ENCODE measurements at regions not wholly inside any gene's neighbourhood (a gene's known extent, or its start where the extent isn't known, plus 50 kb on each side); places are given as distances from the start of the nearest gene placed in this dataset.
A peak's percentile ranks its signal among the peaks of the same experiment; 100 is the strongest.

DNA sequence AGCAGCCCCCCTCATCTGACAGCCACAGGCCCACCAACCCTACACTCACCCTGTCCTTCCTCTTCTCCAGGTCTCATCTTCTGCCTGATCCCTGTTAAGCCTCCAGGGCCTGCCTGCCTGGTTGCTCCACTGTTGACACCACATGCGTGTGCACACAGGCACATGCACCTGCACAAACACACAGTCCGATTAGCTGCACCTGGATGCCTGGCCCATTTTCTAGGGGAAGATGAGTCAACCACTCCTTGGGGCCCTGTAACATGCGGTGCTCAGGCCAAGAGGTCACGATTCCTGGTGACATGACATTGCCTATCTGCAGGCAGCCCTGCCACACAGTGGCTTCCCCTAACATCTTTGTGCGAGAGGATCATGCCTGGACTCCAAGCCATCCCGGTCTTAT, 498.4 kb downstream of the BCOR start:
- H3K27ac ChIP-seq (ENCODE audit: low read length), result no peak overlapping the region
- no peaks in the 10 kb centered on the region for H3K36me3 ChIP-seq (ENCODE audit: control insufficient read depth, insufficient read depth, low read length)
- DNase-seq, result no peak
- no CpG with 5 or more reads among the region's 6 CpGs for WGBS (ENCODE audit: insufficient coverage, low lambda C conversion rate)
- no peak overlapping the region for H3K4me3 ChIP-seq (ENCODE audit: low read length)
- H3K4me1 ChIP-seq (ENCODE audit: control insufficient read depth, insufficient read depth, low read length), result peaks cover 7% of the 10 kb centered on the region
- no peaks in the 10 kb centered on the region for H3K27me3 ChIP-seq (ENCODE audit: control insufficient read depth, insufficient read depth, low read length)
- H3K9me3 ChIP-seq (ENCODE audit: control insufficient read depth, low read depth, low read length), result no peaks in the 10 kb centered on the region

DNA sequence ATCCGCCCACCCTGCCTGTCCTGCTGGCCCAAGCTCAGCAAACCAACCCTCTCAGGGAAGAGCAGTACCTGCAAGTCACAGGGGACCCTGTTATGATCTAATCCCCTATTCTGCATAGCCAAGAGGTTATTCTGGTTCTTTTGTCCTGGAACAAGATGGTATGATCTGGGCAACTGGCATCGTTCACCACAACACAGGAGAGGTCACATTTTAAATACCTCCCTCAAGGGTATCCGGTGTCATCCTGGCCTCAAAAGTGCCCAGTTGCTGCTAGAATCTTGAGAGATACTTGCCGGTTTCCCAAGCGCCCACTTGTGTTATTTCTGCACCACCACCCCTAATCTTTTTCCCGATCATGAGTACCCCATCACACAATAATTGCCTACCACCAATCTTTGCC, 497.5 kb downstream of the BCOR start:
- no peaks in the 10 kb centered on the region for H3K9me3 ChIP-seq (ENCODE audit: control insufficient read depth, low read depth, low read length)
- H3K27me3 ChIP-seq (ENCODE audit: control insufficient read depth, insufficient read depth, low read length), result no peaks in the 10 kb centered on the region
- DNase-seq, result no peak
- peaks cover 7% of the 10 kb centered on the region for H3K4me1 ChIP-seq (ENCODE audit: control insufficient read depth, insufficient read depth, low read length)
- no peak overlapping the region for H3K4me3 ChIP-seq (ENCODE audit: low read length)
- no peaks in the 10 kb centered on the region for H3K36me3 ChIP-seq (ENCODE audit: control insufficient read depth, insufficient read depth, low read length)
- WGBS (ENCODE audit: insufficient coverage, low lambda C conversion rate), result no CpG with 5 or more reads among the region's 6 CpGs
- no peak overlapping the region for H3K27ac ChIP-seq (ENCODE audit: low read length)

DNA sequence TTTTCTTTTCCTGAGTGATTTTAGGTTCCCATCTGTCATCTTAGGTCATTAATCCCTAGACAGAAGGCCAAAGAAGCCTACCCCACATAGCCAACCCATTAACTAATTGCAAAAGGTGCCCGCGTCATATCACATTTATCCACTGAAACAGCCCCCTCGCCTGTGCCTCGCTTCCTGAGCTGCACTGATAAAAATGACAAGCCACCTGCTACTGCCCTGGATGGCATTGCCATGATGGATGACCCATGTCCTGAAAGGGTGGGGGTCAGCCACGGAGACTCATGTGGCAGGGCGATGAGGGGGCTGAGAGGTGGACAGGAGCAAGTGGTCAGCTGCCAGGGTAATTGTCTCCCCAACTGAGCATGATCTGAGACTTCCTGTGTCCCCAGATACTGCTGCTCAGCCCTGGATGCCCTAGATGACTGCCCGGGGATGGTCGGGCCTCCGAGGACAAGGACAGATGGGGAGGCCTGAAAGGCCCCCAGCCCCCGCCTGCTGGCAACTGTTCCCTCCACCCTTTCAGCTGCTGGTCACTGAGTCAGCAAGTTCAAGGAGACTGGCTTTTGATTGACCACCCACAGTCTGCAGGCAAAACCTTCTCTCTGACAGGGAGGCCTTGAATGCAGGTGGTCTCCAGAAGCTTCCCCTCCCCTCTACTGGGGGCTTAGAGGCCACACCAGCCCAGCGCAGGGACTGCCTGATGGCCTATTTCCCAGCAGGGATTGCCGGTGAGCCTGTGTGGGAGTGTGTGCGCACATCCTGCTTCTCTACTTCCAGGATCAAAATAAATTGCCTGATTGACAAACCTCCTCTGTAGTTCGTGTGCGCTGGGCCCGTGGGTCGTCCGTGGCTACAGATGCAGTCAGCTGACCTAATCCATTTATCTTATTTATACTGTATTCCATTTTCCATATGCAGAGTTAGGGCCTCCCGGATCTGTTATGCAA, 496.3 kb downstream of the BCOR start:
- no peak overlapping the region for H3K27ac ChIP-seq (ENCODE audit: low read length)
- H3K4me1 ChIP-seq (ENCODE audit: control insufficient read depth, insufficient read depth, low read length), result peaks cover 7% of the 10 kb centered on the region
- WGBS (ENCODE audit: insufficient coverage, low lambda C conversion rate), result no CpG with 5 or more reads among the region's 19 CpGs
- H3K36me3 ChIP-seq (ENCODE audit: control insufficient read depth, insufficient read depth, low read length), result no peaks in the 10 kb centered on the region
- no peak overlapping the region for H3K4me3 ChIP-seq (ENCODE audit: low read length)
- no peak for DNase-seq
- H3K27me3 ChIP-seq (ENCODE audit: control insufficient read depth, insufficient read depth, low read length), result no peaks in the 10 kb centered on the region
- no peaks in the 10 kb centered on the region for H3K9me3 ChIP-seq (ENCODE audit: control insufficient read depth, low read depth, low read length)

DNA sequence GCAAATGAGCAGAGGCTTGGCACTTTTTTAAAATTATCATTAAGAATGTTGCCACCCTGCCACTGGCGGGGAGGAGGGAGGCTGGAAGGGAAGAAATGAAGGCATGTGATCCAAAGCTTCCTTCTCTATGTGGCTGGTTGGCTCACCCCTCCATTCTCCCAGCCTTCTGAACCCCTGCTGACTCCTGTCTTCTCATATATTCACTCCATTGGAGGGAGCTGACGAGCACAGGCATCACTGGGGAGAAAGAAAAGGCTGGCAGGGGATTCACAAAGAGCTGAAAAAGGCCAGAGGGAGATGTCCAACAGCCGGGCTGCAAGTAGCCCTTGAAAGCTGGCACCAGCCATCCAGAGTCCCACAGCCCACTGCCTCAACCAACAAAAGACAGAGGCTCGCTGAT, 495.6 kb downstream of the BCOR start:
- H3K4me3 ChIP-seq (ENCODE audit: low read length), result no peak overlapping the region
- H3K4me1 ChIP-seq (ENCODE audit: control insufficient read depth, insufficient read depth, low read length), result peaks cover 7% of the 10 kb centered on the region
- no peaks in the 10 kb centered on the region for H3K36me3 ChIP-seq (ENCODE audit: control insufficient read depth, insufficient read depth, low read length)
- no peaks in the 10 kb centered on the region for H3K9me3 ChIP-seq (ENCODE audit: control insufficient read depth, low read depth, low read length)
- H3K27ac ChIP-seq (ENCODE audit: low read length), result no peak overlapping the region
- DNase-seq, result no peak
- no CpG with 5 or more reads among the region's 4 CpGs for WGBS (ENCODE audit: insufficient coverage, low lambda C conversion rate)
- no peaks in the 10 kb centered on the region for H3K27me3 ChIP-seq (ENCODE audit: control insufficient read depth, insufficient read depth, low read length)

DNA sequence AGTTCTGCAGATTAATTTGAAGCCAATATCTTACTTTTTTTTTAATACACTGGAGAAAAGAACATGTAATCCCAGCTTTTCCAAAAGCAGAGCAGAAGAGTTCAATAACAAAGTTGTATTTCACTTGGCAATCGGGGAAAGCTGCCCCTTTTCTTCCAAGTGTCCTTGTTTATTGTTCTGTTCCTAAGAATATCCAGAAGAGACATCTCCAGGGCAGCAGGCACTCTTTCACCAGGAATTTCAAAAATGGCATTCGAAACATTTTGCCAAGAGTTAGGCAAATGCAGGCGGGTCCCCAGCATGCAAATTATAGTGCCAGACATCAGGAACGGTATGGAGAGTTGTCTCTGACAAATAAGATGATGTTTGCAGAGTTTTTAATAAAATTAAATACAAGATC, 494.5 kb downstream of the BCOR start:
- WGBS (ENCODE audit: insufficient coverage, low lambda C conversion rate), result no CpG with 5 or more reads among the region's 4 CpGs
- no peak for DNase-seq
- Histone ChIP-seq H3K36me3 (ENCODE audit: control insufficient read depth, insufficient read depth, low read length) (no peaks in the 10 kb centered on the region), H3K9me3 (ENCODE audit: control insufficient read depth, low read depth, low read length) (no peaks in the 10 kb centered on the region), H3K27me3 (ENCODE audit: control insufficient read depth, insufficient read depth, low read length) (no peaks in the 10 kb centered on the region), H3K4me1 (ENCODE audit: control insufficient read depth, insufficient read depth, low read length) (peaks cover 1% of the 10 kb centered on the region), H3K4me3 (ENCODE audit: low read length) (no peak overlapping the region), H3K27ac (ENCODE audit: low read length) (no peak overlapping the region)

DNA sequence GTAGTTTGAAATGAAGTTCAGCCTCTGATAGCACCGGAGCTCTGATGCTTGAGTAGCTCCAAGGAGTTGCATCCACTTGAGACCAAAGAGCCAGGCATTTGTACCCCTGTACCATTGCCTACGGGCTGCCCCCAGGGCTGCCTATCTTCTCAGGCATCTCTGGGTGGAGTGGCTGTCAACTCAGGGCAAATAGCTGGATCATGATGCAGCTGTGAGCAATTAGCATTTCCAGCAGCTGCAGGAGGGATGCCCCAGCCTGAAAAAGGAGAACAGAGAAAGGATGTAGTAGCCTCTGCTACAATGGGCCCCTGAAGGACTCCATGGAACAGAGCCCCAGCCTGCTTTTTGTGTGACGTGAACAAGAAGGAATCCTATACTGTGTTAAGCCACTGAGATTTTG, 492.6 kb downstream of the BCOR start:
- H3K4me1 ChIP-seq (ENCODE audit: control insufficient read depth, insufficient read depth, low read length), result no peaks in the 10 kb centered on the region
- H3K4me3 ChIP-seq (ENCODE audit: low read length), result no peak overlapping the region
- WGBS (ENCODE audit: insufficient coverage, low lambda C conversion rate), result no CpG with 5 or more reads among the region's 3 CpGs
- DNase-seq, result no peak
- no peak overlapping the region for H3K27ac ChIP-seq (ENCODE audit: low read length)
- H3K27me3 ChIP-seq (ENCODE audit: control insufficient read depth, insufficient read depth, low read length), result no peaks in the 10 kb centered on the region
- H3K9me3 ChIP-seq (ENCODE audit: control insufficient read depth, low read depth, low read length), result no peaks in the 10 kb centered on the region
- no peaks in the 10 kb centered on the region for H3K36me3 ChIP-seq (ENCODE audit: control insufficient read depth, insufficient read depth, low read length)

DNA sequence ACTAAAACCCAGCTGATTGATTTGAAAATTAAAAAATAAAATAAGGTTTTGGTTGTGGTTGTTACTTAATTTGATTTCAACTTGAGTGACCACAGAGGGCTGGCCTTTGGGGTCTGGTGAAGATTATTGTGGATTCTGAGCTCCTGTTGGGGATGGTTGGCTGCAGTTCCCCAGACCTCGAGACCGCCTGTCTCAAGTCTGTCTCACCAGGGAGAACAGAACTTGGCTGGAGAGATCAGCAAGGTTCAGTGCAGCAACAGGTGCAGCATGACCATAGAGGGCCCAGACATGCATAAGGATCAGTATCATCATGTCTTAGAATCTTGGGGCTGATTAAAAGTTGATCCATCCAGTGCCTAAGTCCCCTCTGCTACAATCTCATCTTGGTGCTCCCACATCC, 491.9 kb downstream of the BCOR start:
- Histone ChIP-seq H3K27me3 (ENCODE audit: control insufficient read depth, insufficient read depth, low read length) (no peaks in the 10 kb centered on the region), H3K9me3 (ENCODE audit: control insufficient read depth, low read depth, low read length) (no peaks in the 10 kb centered on the region), H3K36me3 (ENCODE audit: control insufficient read depth, insufficient read depth, low read length) (no peaks in the 10 kb centered on the region), H3K4me3 (ENCODE audit: low read length) (no peak overlapping the region), H3K27ac (ENCODE audit: low read length) (no peak overlapping the region), H3K4me1 (ENCODE audit: control insufficient read depth, insufficient read depth, low read length) (no peaks in the 10 kb centered on the region)
- no peak for DNase-seq
- no CpG with 5 or more reads among the region's 2 CpGs for WGBS (ENCODE audit: insufficient coverage, low lambda C conversion rate)

DNA sequence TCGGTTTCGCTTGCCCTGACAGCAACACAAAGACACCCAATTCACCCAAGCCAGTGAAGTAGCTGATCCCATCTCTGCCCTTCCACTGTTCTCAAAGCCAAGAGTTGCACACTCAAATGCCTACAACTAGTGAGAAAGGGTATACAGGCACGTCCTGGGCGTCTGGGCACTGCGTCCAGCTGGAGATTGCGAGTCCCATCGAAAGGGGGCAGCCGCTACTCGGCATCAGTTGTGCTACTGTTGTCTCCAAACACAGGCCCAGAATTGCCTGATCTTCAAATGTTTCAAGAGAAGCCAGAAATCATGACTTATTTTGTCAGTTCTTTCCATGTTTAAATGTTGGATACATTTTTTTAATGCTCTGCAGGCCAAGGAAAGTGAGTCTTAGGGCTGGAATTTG, 487.8 kb downstream of the BCOR start:
- no peaks in the 10 kb centered on the region for H3K9me3 ChIP-seq (ENCODE audit: control insufficient read depth, low read depth, low read length)
- H3K36me3 ChIP-seq (ENCODE audit: control insufficient read depth, insufficient read depth, low read length), result no peaks in the 10 kb centered on the region
- no peaks in the 10 kb centered on the region for H3K27me3 ChIP-seq (ENCODE audit: control insufficient read depth, insufficient read depth, low read length)
- DNase-seq, result no peak
- H3K4me3 ChIP-seq (ENCODE audit: low read length), result no peak overlapping the region
- no peak overlapping the region for H3K27ac ChIP-seq (ENCODE audit: low read length)
- H3K4me1 ChIP-seq (ENCODE audit: control insufficient read depth, insufficient read depth, low read length), result peaks cover 10% of the 10 kb centered on the region
- no CpG with 5 or more reads among the region's 9 CpGs for WGBS (ENCODE audit: insufficient coverage, low lambda C conversion rate)

DNA sequence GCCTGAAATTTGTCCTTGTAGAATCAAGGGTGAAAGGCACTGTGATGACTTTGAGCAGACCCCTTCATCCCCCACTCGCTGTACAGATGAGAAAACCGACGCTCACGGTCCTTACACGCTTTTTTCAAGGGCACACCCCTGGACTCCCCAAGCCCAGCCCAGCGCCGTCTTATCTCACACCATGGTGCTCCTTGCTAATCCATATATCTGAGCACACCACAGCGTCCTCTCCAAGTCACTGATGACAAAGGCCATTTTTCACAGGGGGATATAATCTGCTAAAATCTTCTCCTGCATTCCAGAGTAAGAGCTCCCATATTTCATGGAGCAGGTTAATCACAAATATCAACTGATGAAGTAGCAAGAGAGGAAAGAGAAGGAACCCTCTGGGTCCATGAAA, 486.3 kb downstream of the BCOR start:
- WGBS (ENCODE audit: insufficient coverage, low lambda C conversion rate), result no CpG with 5 or more reads among the region's 8 CpGs
- H3K4me1 ChIP-seq (ENCODE audit: control insufficient read depth, insufficient read depth, low read length), result peaks cover 10% of the 10 kb centered on the region
- H3K27me3 ChIP-seq (ENCODE audit: control insufficient read depth, insufficient read depth, low read length), result no peaks in the 10 kb centered on the region
- no peaks in the 10 kb centered on the region for H3K9me3 ChIP-seq (ENCODE audit: control insufficient read depth, low read depth, low read length)
- no peak for DNase-seq
- no peaks in the 10 kb centered on the region for H3K36me3 ChIP-seq (ENCODE audit: control insufficient read depth, insufficient read depth, low read length)
- no peak overlapping the region for H3K27ac ChIP-seq (ENCODE audit: low read length)
- no peak overlapping the region for H3K4me3 ChIP-seq (ENCODE audit: low read length)

DNA sequence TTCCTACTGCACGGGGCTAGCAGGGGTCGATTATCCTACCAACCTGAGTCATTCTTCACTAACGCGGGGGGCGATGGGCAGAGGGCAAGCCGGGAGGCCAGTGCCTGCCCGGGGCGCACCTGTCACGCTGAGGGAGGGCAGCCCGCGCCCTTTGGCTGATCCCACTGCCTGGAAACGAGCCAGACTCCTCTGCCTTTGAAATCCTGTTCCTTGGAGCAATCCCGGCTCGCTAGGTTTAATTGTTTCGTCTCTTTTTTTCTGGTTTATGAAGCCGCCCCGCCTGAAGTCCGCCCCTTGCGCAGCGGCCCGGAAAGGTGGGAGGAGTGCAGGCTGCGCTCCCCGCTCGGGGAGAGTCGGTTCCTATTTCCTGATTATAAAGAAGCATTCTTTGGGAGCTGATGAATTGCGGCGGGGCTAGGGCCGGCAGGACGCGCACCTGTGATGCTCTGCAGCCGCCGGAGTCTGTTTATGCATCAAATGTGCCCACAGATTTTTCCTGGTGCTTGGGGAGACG, 484.2 kb downstream of the BCOR start:
- Histone ChIP-seq H3K9me3 (ENCODE audit: control insufficient read depth, low read depth, low read length) (no peaks in the 10 kb centered on the region), H3K27ac (ENCODE audit: low read length) (peak overlapping the region; percentile 65), H3K36me3 (ENCODE audit: control insufficient read depth, insufficient read depth, low read length) (no peaks in the 10 kb centered on the region), H3K4me3 (ENCODE audit: low read length) (peak overlapping the region; percentile 35), H3K4me1 (ENCODE audit: control insufficient read depth, insufficient read depth, low read length) (peaks cover 10% of the 10 kb centered on the region), H3K27me3 (ENCODE audit: control insufficient read depth, insufficient read depth, low read length) (no peaks in the 10 kb centered on the region)
- WGBS (ENCODE audit: insufficient coverage, low lambda C conversion rate), result no CpG with 5 or more reads among the region's 33 CpGs
- DNase-seq, result peak; percentile 54 to 79
